Hepatocyte (in vitro differentiated cells): ENCODE measurements at regions not wholly inside any gene's neighbourhood (a gene's known extent, or its start where the extent isn't known, plus 50 kb on each side); places are given as distances from the start of the nearest gene placed in this dataset.

Experiments used
- CTCF ChIP-seq: fragments of 200-600 bp; sonication (generic); IDR thresholded peaks from 2 replicates; pipeline ENCODE4 v1.5.1; 2016; ENCODE audit warnings: antibody characterized with exemption, mild to moderate bottlenecking; ENCODE audit not compliant: poor library complexity
- EZH2 ChIP-seq: fragments of 200-600 bp; sonication (generic); IDR thresholded peaks from 2 replicates; pipeline ENCODE4 v1.6.1; 2016; ENCODE audit warnings: antibody characterized with exemption, mild to moderate bottlenecking, borderline replicate concordance
- EZH2phosphoT487 ChIP-seq: fragments of 200-600 bp; sonication (generic); IDR thresholded peaks from one replicate; pipeline ENCODE4 v1.6.1; 2018; ENCODE audit warnings: antibody characterized with exemption, mild to moderate bottlenecking, low read depth, moderate library complexity; ENCODE audit not compliant: unreplicated experiment, severe bottlenecking

DNA sequence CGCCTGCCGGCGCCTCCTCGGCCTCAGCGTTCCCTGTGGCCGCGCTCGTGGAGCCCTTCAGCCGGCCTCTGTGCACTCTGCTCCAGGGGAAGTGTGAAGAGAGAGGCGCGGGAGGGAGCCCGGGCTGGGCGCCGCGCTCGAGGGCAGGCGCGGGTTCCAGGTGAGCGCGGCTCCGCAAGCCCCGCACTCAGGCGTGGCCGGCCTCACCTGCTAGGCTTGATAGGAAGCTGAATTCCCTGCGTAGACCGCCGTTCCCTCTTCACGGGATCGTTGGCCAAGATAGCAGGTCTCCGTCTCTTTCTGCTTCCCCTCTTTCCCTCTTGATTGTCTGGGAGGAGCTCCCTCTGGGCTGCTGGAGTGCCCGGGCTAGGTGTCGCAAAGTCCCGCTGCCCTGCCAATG lies 89.7 kb downstream of the ASCL4 start:
- no peak for TF ChIP-seq EZH2
- no peak for TF ChIP-seq CTCF
- no peak for TF ChIP-seq EZH2phosphoT487
